ENCODE measurements at regions not wholly inside any gene's neighbourhood (a gene's known extent, or its start where the extent isn't known, plus 50 kb on each side); places are given as distances from the start of the nearest gene placed in this dataset.

GRCh38 chr18:42258301-42258965 lies 303.4 kb downstream of the PIK3C3 start:
- peaks cover 3% of the 10 kb centered on the region; the same call in 1 of the 2 replicates for H3K9me3 ChIP-seq (ENCODE audit: control insufficient read depth, insufficient read depth, low read length)
- no peak for DNase-seq (ENCODE audit: low read depth, low spot score)
- H3K27ac ChIP-seq (ENCODE audit: low read depth, low read length), result no peak overlapping the region
- no peak overlapping the region for H3K4me3 ChIP-seq (ENCODE audit: low read depth, low read length)
- H3K27me3 ChIP-seq (ENCODE audit: control insufficient read depth, insufficient read depth, low read length), result no peaks in the 10 kb centered on the region
- no peak for TF ChIP-seq CTCF (IDR thresholded peaks at IDR 0.05; ENCODE audit: low read depth, low read length)
- ChIA-PET CTCF (no interaction called here), POLR2A (no interaction called here)

- H3K27me3 ChIP-seq (ENCODE audit: control insufficient read depth, insufficient read depth, low read length), result no peaks in the 10 kb centered on the region
- H3K9me3 ChIP-seq (ENCODE audit: control insufficient read depth, insufficient read depth, low read length), result no peaks in the 10 kb centered on the region
- H3K4me3 ChIP-seq (ENCODE audit: low read depth, low read length), result no peak overlapping the region
- no peak for TF ChIP-seq CTCF (IDR thresholded peaks at IDR 0.05; ENCODE audit: low read depth, low read length)
- no peak for DNase-seq (ENCODE audit: low read depth, low spot score)
- ChIA-PET CTCF (no interaction called here), POLR2A (no interaction called here)
- H3K27ac ChIP-seq (ENCODE audit: low read depth, low read length), result no peak overlapping the region
Observed at GRCh38 chr18:42261731-42262130, 306.7 kb downstream of the PIK3C3 start.

- POLR2A ChIA-PET, result no interaction called here
- CTCF ChIA-PET, result no interaction called here
Observed at GRCh38 chr18:42264497-42264896, 309.5 kb downstream of the PIK3C3 start.

GRCh38 chr18:42268186-42268725 lies 313.2 kb downstream of the PIK3C3 start:
- POLR2A ChIA-PET, result no interaction called here
- H3K27me3 ChIP-seq (ENCODE audit: control insufficient read depth, insufficient read depth, low read length), result no peaks in the 10 kb centered on the region
- no peak overlapping the region for H3K27ac ChIP-seq (ENCODE audit: low read depth, low read length)
- H3K4me3 ChIP-seq (ENCODE audit: low read depth, low read length), result no peak overlapping the region
- no peak for TF ChIP-seq CTCF (IDR thresholded peaks at IDR 0.05; ENCODE audit: low read depth, low read length)
- CTCF ChIA-PET, result interaction anchor here (1.8 kb wide), 1 partner anchor 154 kb away, joined by 8 read pairs; no protein-coding TSS in a partner anchor
- no peak for DNase-seq (ENCODE audit: low read depth, low spot score)
- no peaks in the 10 kb centered on the region for H3K9me3 ChIP-seq (ENCODE audit: control insufficient read depth, insufficient read depth, low read length)

More at GRCh38 chr18:42264497-42264896, 309.5 kb downstream of the PIK3C3 start:
- Histone ChIP-seq H3K27ac (ENCODE audit: low read depth, low read length) (no peak overlapping the region), H3K9me3 (ENCODE audit: control insufficient read depth, insufficient read depth, low read length) (no peaks in the 10 kb centered on the region), H3K4me3 (ENCODE audit: low read depth, low read length) (no peak overlapping the region), H3K27me3 (ENCODE audit: control insufficient read depth, insufficient read depth, low read length) (no peaks in the 10 kb centered on the region)
- no peak for TF ChIP-seq CTCF (IDR thresholded peaks at IDR 0.05; ENCODE audit: low read depth, low read length)
- DNase-seq (ENCODE audit: low read depth, low spot score), result no peak

GRCh38 chr18:42268798-42269197 lies 313.8 kb downstream of the PIK3C3 start:
- Histone ChIP-seq H3K27ac (ENCODE audit: low read depth, low read length) (no peak overlapping the region), H3K4me3 (ENCODE audit: low read depth, low read length) (no peak overlapping the region), H3K27me3 (ENCODE audit: control insufficient read depth, insufficient read depth, low read length) (no peaks in the 10 kb centered on the region), H3K9me3 (ENCODE audit: control insufficient read depth, insufficient read depth, low read length) (no peaks in the 10 kb centered on the region)
- no peak for TF ChIP-seq CTCF (IDR thresholded peaks at IDR 0.05; ENCODE audit: low read depth, low read length)
- DNase-seq (ENCODE audit: low read depth, low spot score), result no peak
- ChIA-PET CTCF (interaction anchor here (1.8 kb wide), 1 partner anchor 155 kb away, joined by 8 read pairs; no protein-coding TSS in a partner anchor), POLR2A (no interaction called here)
